Thyroid gland (tissue), 4 donors: ENCODE measurements at regions not wholly inside any gene's neighbourhood (a gene's known extent, or its start where the extent isn't known, plus 50 kb on each side); places are given as distances from the start of the nearest gene placed in this dataset.

Source experiments
- POLR2A ChIP-seq, 2 donors: fragments of 450-650 bp; IDR thresholded peaks; one replicate each; pipeline ENCODE4 v1.6.1; 2017; ENCODE audit warnings: antibody characterized with exemption in 2 of 2, mild to moderate bottlenecking in 2 of 2, moderate library complexity in 1 of 2
- TF ChIP-seq, protein P1 (sequence below), 6 experiments: fragments of 200-600 bp in 3 of 6; fragments of 450-650 bp in 3 of 6; sonication (generic) in 3 of 6; IDR thresholded peaks; one replicate each; pipeline ENCODE4 v1.5.1; 2016 to 2019; ENCODE audit warnings: antibody characterized with exemption in 6 of 6, mild to moderate bottlenecking in 2 of 6, inconsistent platforms in 1 of 6, moderate library complexity in 1 of 6

DNA sequence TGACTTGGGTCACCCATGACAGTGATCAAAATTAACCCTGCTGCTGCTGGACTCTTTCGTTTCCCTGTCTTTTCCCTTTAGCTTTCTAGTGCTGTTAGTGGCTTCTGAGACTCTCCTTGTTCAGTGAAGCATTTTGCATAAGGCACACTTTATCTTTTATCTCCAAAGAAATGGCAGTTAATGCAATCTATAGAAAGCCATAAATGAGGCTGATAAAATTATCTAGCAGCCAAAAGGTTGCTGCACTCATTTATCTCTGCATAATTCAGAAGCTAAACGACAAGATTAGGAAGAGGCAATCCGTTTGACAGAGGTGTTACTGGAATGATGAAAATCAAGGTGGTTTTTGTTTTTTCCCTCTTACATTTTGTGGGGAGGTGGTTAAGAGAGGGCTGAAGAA, 1109.5 kb upstream of the EEF2KMT start:
- TF ChIP-seq, protein P1, sequence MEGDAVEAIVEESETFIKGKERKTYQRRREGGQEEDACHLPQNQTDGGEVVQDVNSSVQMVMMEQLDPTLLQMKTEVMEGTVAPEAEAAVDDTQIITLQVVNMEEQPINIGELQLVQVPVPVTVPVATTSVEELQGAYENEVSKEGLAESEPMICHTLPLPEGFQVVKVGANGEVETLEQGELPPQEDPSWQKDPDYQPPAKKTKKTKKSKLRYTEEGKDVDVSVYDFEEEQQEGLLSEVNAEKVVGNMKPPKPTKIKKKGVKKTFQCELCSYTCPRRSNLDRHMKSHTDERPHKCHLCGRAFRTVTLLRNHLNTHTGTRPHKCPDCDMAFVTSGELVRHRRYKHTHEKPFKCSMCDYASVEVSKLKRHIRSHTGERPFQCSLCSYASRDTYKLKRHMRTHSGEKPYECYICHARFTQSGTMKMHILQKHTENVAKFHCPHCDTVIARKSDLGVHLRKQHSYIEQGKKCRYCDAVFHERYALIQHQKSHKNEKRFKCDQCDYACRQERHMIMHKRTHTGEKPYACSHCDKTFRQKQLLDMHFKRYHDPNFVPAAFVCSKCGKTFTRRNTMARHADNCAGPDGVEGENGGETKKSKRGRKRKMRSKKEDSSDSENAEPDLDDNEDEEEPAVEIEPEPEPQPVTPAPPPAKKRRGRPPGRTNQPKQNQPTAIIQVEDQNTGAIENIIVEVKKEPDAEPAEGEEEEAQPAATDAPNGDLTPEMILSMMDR (IDR thresholded peaks at IDR 0.05), result no peak
- TF ChIP-seq POLR2A (IDR thresholded peaks at IDR 0.05), result no peak
